CD4-positive, CD25-positive, alpha-beta regulatory T cell (primary cell): ENCODE measurements at regions not wholly inside any gene's neighbourhood (a gene's known extent, or its start where the extent isn't known, plus 50 kb on each side); places are given as distances from the start of the nearest gene placed in this dataset.

Experiments used
- ATAC-seq, 2 donors: fragments of 150-1000 bp; cut with Tn5 transposase; one replicate each; pipeline ENCODE4 v1.10.0; 2021; ENCODE audit warnings: low read depth in 2 of 2, moderate number of reproducible peaks in 2 of 2, moderate library complexity in 1 of 2
- DNase-seq, 3 donors: peaks; one replicate each; pipeline versions ENCODE4 v3.0.0 to v3.0.0-alpha.2; 2012 to 2022; ENCODE audit warnings: mixed read lengths in 1 of 3
- H3K27ac ChIP-seq: one replicate; pipeline ENCODE4 v1.7.0; 2013; ENCODE audit warnings: mild to moderate bottlenecking, low read length; ENCODE audit not compliant: insufficient read depth, poor library complexity, severe bottlenecking
- H3K27me3 ChIP-seq: one replicate; pipeline ENCODE4 v1.7.0; 2013; ENCODE audit warnings: low read length; ENCODE audit not compliant: control insufficient read depth, insufficient read depth
- H3K36me3 ChIP-seq: one replicate; pipeline ENCODE4 v1.7.0; 2013; ENCODE audit warnings: mild to moderate bottlenecking, low read length, moderate library complexity; ENCODE audit not compliant: control insufficient read depth, insufficient read depth
- H3K4me1 ChIP-seq: 2 replicates; pipeline ENCODE4 v1.7.0; 2013; ENCODE audit warnings: mild to moderate bottlenecking, low read length; ENCODE audit not compliant: insufficient read depth, control insufficient read depth, poor library complexity, severe bottlenecking
- H3K4me3 ChIP-seq: one replicate; pipeline ENCODE4 v1.7.0; 2013; ENCODE audit warnings: low read depth, mild to moderate bottlenecking, low read length, moderate library complexity
- H3K9me3 ChIP-seq, 2 experiments: 1 replicate in 1 of 2; 2 replicates in 1 of 2; pipeline ENCODE4 v1.7.0; 2013; ENCODE audit warnings: low read length in 2 of 2, mild to moderate bottlenecking in 1 of 2, moderate library complexity in 1 of 2; ENCODE audit not compliant: control insufficient read depth in 2 of 2
- H3K27ac Mint-ChIP-seq, 3 donors: one replicate each; pipeline ENCODE4 v1.8.0; 2020 to 2022; ENCODE audit warnings: mild to moderate bottlenecking in 3 of 3, mixed read lengths in 3 of 3, moderate library complexity in 2 of 3
- H3K27me3 Mint-ChIP-seq: one replicate; pipeline ENCODE4 v1.8.0; 2022; ENCODE audit warnings: mild to moderate bottlenecking, mixed read lengths
- H3K36me3 Mint-ChIP-seq: one replicate; pipeline ENCODE4 v1.8.0; 2020; ENCODE audit warnings: mixed read lengths
- H3K4me1 Mint-ChIP-seq, 4 donors: one replicate each; pipeline ENCODE4 v1.8.0; 2020 to 2022; ENCODE audit warnings: mixed read lengths in 4 of 4, mild to moderate bottlenecking in 1 of 4
- H3K4me3 Mint-ChIP-seq, 4 donors: one replicate each; pipeline ENCODE4 v1.8.0; 2020 to 2022; ENCODE audit warnings: mild to moderate bottlenecking in 4 of 4, mixed read lengths in 4 of 4, moderate library complexity in 3 of 4
- H3K9me3 Mint-ChIP-seq, 7 donors: one replicate each; pipeline ENCODE4 v1.8.0; 2020 to 2022; ENCODE audit warnings: mixed read lengths in 7 of 7, mild to moderate bottlenecking in 3 of 7, moderate library complexity in 2 of 7

DNA sequence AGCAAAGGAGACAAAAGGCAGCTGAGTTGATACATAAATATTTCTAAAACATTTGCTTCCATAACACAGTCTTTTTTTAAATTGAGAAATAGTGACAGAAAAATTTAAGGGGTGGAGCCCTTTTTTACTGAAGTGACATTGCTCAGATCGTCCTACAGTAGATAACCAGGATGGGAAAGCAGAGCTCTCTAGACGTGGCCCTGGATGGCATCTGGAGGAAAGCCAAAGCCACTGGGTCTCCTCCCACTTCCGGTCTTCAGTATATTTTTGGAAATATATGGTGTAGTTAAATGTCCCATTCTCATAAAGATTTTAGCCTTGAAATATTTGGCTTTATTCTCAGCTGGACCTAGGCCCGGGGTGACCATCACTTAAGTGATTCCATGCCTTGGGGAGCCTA, 326.1 kb downstream of the ZNF621 start:
- Histone ChIP-seq H3K36me3 (no peaks in the 10 kb centered on the region), H3K9me3 (no peaks in the 10 kb centered on the region), H3K27ac (no peak overlapping the region), H3K4me3 (no peak overlapping the region), H3K27me3 (no peaks in the 10 kb centered on the region), H3K4me1 (no peaks in the 10 kb centered on the region)
- H3K9me3 Mint-ChIP-seq: no peaks in the 10 kb centered on the region
- H3K4me1 Mint-ChIP-seq: peaks cover 0 to 2% (median 0%) of the 10 kb centered on the region in 4 donors
- H3K27me3 Mint-ChIP-seq: peaks cover 8% of the 10 kb centered on the region
- no peak overlapping the region for H3K4me3 Mint-ChIP-seq
- H3K36me3 Mint-ChIP-seq: no peaks in the 10 kb centered on the region
- ATAC-seq (no peak), DNase-seq (no peak)
- H3K27ac Mint-ChIP-seq: no peak overlapping the region

DNA sequence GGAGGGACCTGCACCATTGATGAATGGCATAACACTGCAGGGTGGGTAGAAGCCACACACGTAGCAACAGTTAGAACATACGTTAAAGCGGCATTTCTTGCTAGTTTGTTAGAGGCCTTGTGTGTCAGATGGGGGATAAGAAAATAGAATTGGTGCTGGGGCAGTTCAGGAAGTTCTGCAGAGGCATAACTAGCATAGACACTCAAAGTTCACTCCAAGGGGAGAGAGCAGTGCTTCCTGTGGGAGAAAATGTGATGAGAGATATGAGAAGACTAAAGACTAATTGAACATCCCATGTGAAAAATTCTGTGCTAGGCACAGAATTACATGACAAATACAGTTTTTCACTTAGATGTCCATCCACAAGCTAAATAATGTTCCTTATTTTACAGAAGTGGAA, 327.1 kb downstream of the ZNF621 start:
- no peaks in the 10 kb centered on the region for H3K36me3 Mint-ChIP-seq
- no peak overlapping the region for H3K4me3 Mint-ChIP-seq
- H3K27me3 Mint-ChIP-seq: peaks cover 4% of the 10 kb centered on the region
- H3K9me3 ChIP-seq: no peaks in the 10 kb centered on the region
- no peaks in the 10 kb centered on the region for H3K27me3 ChIP-seq
- ATAC-seq: no peak
- no peaks in the 10 kb centered on the region for H3K36me3 ChIP-seq
- no peak overlapping the region for H3K27ac ChIP-seq
- DNase-seq: no peak
- no peak overlapping the region for H3K27ac Mint-ChIP-seq
- H3K4me3 ChIP-seq: no peak overlapping the region
- peaks cover 0 to 2% (median 0%) of the 10 kb centered on the region in 4 donors for H3K4me1 Mint-ChIP-seq
- no peaks in the 10 kb centered on the region for H3K9me3 Mint-ChIP-seq
- H3K4me1 ChIP-seq: no peaks in the 10 kb centered on the region

DNA sequence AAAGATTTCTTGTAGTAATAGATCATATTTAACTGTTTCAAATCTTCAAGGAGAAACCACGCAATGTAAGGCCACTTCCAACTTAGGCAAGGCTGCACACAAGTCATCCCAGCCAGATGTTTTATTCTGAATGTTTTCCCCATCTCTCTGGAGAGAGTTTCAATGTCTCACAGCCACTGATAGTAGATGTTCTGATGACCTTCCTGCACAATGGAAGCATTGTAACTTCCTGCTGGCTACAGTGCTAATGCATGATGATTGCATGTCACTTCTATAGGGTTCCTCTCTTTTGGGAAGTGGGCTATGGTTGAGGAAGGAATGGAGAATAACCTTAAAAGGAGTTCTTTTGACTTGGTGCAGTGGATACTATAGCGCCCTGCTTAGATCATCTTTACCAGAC, 328.0 kb downstream of the ZNF621 start:
- DNase-seq (no peak), ATAC-seq (no peak)
- Mint-ChIP-seq H3K4me3 (no peak overlapping the region), H3K27me3 (peaks cover 2% of the 10 kb centered on the region), H3K4me1 (peaks cover 0 to 2% (median 0%) of the 10 kb centered on the region in 4 donors), H3K36me3 (no peaks in the 10 kb centered on the region), H3K9me3 (no peaks in the 10 kb centered on the region), H3K27ac (no peak overlapping the region)
- Histone ChIP-seq H3K27me3 (no peaks in the 10 kb centered on the region), H3K27ac (no peak overlapping the region), H3K4me3 (no peak overlapping the region), H3K9me3 (no peaks in the 10 kb centered on the region), H3K36me3 (no peaks in the 10 kb centered on the region), H3K4me1 (no peaks in the 10 kb centered on the region)

DNA sequence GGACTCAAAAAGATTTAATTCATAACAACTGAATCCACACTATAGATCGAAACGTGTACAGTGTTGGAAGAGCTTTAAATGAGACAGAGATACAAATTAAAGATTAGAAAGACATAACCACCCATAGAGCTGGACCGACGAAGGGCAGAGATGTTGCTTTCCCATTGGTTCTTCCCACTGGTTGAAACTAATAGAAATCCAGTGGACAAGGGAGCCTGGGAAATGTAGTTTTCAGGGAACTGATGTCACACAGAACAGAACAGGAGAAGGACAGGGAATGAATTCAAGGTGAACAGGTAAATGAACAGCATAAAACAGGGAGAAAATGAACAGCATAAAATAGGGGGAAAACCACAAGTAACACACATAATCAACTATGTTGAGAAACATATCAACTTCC, 328.7 kb downstream of the ZNF621 start:
- no peak overlapping the region for H3K4me3 Mint-ChIP-seq
- H3K4me1 ChIP-seq: no peaks in the 10 kb centered on the region
- no peak overlapping the region for H3K27ac Mint-ChIP-seq
- peaks cover 0 to 2% (median 0%) of the 10 kb centered on the region in 4 donors for H3K4me1 Mint-ChIP-seq
- ATAC-seq (no peak), DNase-seq (no peak)
- H3K27me3 Mint-ChIP-seq: peaks cover 5% of the 10 kb centered on the region
- H3K27ac ChIP-seq: no peak overlapping the region
- no peaks in the 10 kb centered on the region for H3K36me3 Mint-ChIP-seq
- H3K4me3 ChIP-seq: no peak overlapping the region
- no peaks in the 10 kb centered on the region for H3K9me3 ChIP-seq
- peaks cover 0 to 1% (median 0%) of the 10 kb centered on the region in 7 donors for H3K9me3 Mint-ChIP-seq
- H3K27me3 ChIP-seq: no peaks in the 10 kb centered on the region
- H3K36me3 ChIP-seq: no peaks in the 10 kb centered on the region

DNA sequence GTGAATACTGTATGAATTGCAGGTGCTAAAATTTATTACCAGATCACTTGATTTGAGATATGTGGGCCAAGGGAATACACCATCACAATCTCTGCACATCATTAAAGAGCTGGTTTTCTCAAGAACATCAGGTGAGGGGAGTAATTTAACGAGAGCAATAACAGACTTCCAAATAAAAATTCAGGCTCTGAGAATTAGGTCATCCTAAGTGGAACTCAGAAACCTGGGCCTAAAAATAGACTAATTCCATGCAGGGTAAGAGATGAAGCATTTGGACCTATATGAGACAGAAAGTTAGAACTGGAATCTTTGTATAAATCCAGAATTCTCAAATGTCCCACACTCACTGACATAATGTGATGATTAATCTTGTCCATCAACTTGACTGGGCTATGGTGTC, 331.1 kb downstream of the ZNF621 start:
- Mint-ChIP-seq H3K36me3 (no peaks in the 10 kb centered on the region), H3K4me1 (no peaks in the 10 kb centered on the region), H3K27ac (no peak overlapping the region), H3K9me3 (peaks cover 0 to 2% (median 0%) of the 10 kb centered on the region in 7 donors), H3K4me3 (no peak overlapping the region), H3K27me3 (peaks cover 10% of the 10 kb centered on the region)
- Histone ChIP-seq H3K36me3 (no peaks in the 10 kb centered on the region), H3K27ac (no peak overlapping the region), H3K27me3 (no peaks in the 10 kb centered on the region), H3K9me3 (no peaks in the 10 kb centered on the region), H3K4me3 (no peak overlapping the region), H3K4me1 (no peaks in the 10 kb centered on the region)
- ATAC-seq (no peak), DNase-seq (no peak)

DNA sequence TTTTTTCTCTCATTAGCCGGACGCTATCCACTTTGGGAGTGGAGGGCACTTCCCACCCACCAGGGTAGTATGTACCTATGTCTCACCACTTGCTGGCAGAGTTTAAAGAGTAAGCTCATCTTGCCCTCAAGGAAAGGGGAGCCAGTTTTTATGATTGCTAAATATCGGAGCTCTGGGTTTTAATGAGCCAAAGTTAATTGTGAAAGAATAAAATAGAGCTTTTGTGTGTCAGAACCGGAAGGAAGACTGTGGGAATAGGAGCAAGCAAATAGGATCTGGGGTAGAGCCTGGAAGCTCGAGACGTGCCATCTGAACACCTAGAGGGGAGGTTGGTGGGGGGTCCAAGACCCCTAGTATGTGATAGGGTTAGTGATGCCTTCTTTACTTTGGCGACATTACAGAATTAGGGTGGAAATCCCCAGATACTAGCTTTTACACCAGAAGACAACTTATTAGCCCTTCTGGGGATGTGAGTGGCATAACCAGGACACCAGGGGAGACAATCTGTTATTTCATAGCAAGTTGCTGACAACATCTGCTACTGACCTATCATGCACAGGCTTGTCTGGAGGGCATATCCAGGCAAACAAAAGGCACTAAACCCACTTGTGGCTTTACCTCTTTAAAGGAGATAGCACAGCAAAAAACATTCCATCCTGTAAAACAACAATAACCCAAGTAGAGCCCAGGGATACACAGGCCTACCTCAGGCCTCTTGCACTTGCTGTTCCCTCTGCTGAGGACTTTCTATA, 333.8 kb downstream of the ZNF621 start:
- Mint-ChIP-seq H3K4me3 (no peak overlapping the region), H3K4me1 (no peaks in the 10 kb centered on the region), H3K27me3 (peaks cover 10% of the 10 kb centered on the region), H3K9me3 (peaks cover 0 to 3% (median 0%) of the 10 kb centered on the region in 7 donors), H3K36me3 (no peaks in the 10 kb centered on the region), H3K27ac (no peak overlapping the region)
- no peaks in the 10 kb centered on the region for H3K36me3 ChIP-seq
- H3K27me3 ChIP-seq: no peaks in the 10 kb centered on the region
- DNase-seq (no peak), ATAC-seq (no peak)
- H3K4me3 ChIP-seq: no peak overlapping the region
- no peak overlapping the region for H3K27ac ChIP-seq
- no peaks in the 10 kb centered on the region for H3K4me1 ChIP-seq
- no peaks in the 10 kb centered on the region for H3K9me3 ChIP-seq

DNA sequence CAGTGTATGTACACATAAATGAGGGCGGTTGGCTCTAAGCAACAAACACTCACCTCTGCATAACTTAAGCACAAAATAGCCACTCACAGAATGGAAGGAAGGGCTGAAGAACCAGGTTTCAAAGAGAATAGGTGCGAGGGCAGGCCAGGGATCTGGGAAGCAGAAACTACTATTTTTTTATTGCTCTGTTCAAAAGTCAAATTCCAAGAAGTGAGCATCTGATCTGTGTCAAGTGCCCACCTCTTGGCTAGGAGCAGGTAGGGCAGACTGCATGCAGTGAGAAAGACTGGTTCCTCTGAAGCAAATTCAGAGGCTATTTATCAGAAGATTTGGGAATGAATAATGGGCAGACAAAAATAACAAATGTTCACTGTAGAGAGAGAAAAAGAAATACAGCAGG, 336.4 kb upstream of the CTNNB1 start:
- Mint-ChIP-seq H3K4me3 (no peak overlapping the region), H3K4me1 (no peaks in the 10 kb centered on the region), H3K27ac (no peak overlapping the region), H3K27me3 (peaks cover 9% of the 10 kb centered on the region), H3K9me3 (peaks cover 0 to 3% (median 0%) of the 10 kb centered on the region in 7 donors), H3K36me3 (no peaks in the 10 kb centered on the region)
- Histone ChIP-seq H3K4me3 (no peak overlapping the region), H3K9me3 (no peaks in the 10 kb centered on the region), H3K27ac (no peak overlapping the region), H3K27me3 (no peaks in the 10 kb centered on the region), H3K36me3 (no peaks in the 10 kb centered on the region), H3K4me1 (no peaks in the 10 kb centered on the region)
- ATAC-seq: no peak
- DNase-seq: no peak

DNA sequence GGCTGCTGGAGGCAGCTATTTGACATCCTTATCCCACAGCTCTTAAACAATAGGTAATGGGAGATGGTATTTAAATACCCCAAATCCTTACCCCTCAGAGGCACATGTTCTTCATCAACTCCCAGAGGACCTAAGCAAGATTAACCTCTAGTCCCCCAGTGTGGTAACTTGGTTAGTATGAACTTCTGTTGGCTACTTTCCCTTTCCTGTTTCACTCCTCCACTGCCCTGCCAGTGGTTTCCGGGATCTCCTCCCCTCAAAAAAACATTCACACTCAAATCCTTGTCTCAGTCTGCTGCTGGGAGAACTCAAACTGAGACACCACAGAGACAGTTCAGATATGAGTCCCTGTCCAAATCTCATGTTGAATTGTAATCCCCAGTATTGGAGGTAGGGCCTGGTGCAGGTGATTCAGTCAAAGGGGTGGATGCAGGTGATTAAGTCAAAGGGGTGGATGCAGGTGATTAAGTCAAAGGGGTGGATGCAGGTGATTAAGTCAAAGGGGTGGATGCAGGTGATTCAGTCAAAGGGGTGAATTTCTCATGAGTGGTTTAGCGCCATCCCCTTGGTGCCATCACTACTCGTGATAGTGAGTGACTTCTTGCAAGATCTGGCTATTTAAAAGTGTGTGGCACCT, 335.0 kb upstream of the CTNNB1 start:
- DNase-seq (no peak), ATAC-seq (no peak)
- Mint-ChIP-seq H3K27me3 (peaks cover 4% of the 10 kb centered on the region), H3K4me3 (no peak overlapping the region), H3K27ac (no peak overlapping the region), H3K9me3 (peaks cover 0 to 3% (median 0%) of the 10 kb centered on the region in 7 donors), H3K36me3 (no peaks in the 10 kb centered on the region), H3K4me1 (no peaks in the 10 kb centered on the region)
- H3K27ac ChIP-seq: no peak overlapping the region
- H3K4me1 ChIP-seq: no peaks in the 10 kb centered on the region
- no peaks in the 10 kb centered on the region for H3K9me3 ChIP-seq
- H3K4me3 ChIP-seq: no peak overlapping the region
- no peaks in the 10 kb centered on the region for H3K27me3 ChIP-seq
- no peaks in the 10 kb centered on the region for H3K36me3 ChIP-seq
